Thyroid gland (tissue), 4 donors: ENCODE measurements at regions not wholly inside any gene's neighbourhood (a gene's known extent, or its start where the extent isn't known, plus 50 kb on each side); places are given as distances from the start of the nearest gene placed in this dataset.

ENCODE experiments used
- DNase-seq, 2 donors: peaks; one replicate each; pipeline ENCODE4 v3.0.0-alpha.2; 2019
- H3K27ac ChIP-seq, 3 donors: fragments of 200-600 bp; sonication (generic); 1 replicate in 2 of 3; 2 replicates in 1 of 3; pipeline ENCODE4 v1.5.1; 2016 to 2019; ENCODE audit warnings: mild to moderate bottlenecking in 1 of 3, moderate library complexity in 1 of 3
- H3K27me3 ChIP-seq: fragments of 200-600 bp; sonication (generic); one replicate; pipeline ENCODE4 v1.5.1; 2019
- H3K36me3 ChIP-seq, 2 donors: fragments of 200-600 bp; sonication (generic); one replicate each; pipeline ENCODE4 v1.5.1; 2016 to 2019
- H3K4me1 ChIP-seq, 2 donors: fragments of 200-600 bp; sonication (generic); one replicate each; pipeline ENCODE4 v1.5.1; 2017 to 2019
- H3K4me3 ChIP-seq, 3 donors: fragments of 200-600 bp; sonication (generic); replicated peaks in 1 of 3; 1 replicate in 2 of 3; 2 replicates in 1 of 3; pipeline ENCODE4 v1.5.1; 2016; ENCODE audit warnings: mild to moderate bottlenecking in 1 of 3
- H3K9me3 ChIP-seq: fragments of 200-600 bp; sonication (generic); one replicate; pipeline ENCODE4 v1.5.1; 2017
- CTCF ChIP-seq, 6 experiments: fragments of 200-600 bp in 3 of 6; fragments of 450-650 bp in 3 of 6; sonication (generic) in 3 of 6; IDR thresholded peaks; one replicate each; pipeline ENCODE4 v1.5.1; 2016 to 2019; ENCODE audit warnings: antibody characterized with exemption in 6 of 6, mild to moderate bottlenecking in 2 of 6, inconsistent platforms in 1 of 6, moderate library complexity in 1 of 6
- POLR2A ChIP-seq, 2 donors: fragments of 450-650 bp; IDR thresholded peaks; one replicate each; pipeline ENCODE4 v1.6.1; 2017; ENCODE audit warnings: antibody characterized with exemption in 2 of 2, mild to moderate bottlenecking in 2 of 2, moderate library complexity in 1 of 2
- WGBS, 2 donors: methylation state at CpG; one replicate each; pipeline ENCODE4 v1.1.5; 2017; 5-methylcytosine and 5-hydroxymethylcytosine counted together
- intact Hi-C: fragments of 100-400 bp; cut with DNase I; formaldehyde crosslinking; loops from one replicate; pipeline ENCODE4 v1.15.1; 2023

- Histone ChIP-seq H3K4me1 (no peaks in the 10 kb centered on the region), H3K27ac (no peak overlapping the region), H3K36me3 (no peaks in the 10 kb centered on the region), H3K4me3 (no peak overlapping the region), H3K9me3 (no peaks in the 10 kb centered on the region), H3K27me3 (no peaks in the 10 kb centered on the region)
- TF ChIP-seq CTCF (IDR thresholded peaks at IDR 0.05), result no peak
- TF ChIP-seq POLR2A (IDR thresholded peaks at IDR 0.05), result no peak
- intact Hi-C loops, result no loop called here
- 58 to 66% methylated on average over 2 of the region's 2 CpGs for WGBS, 2 donors
- DNase-seq, result no peak
These were observed 227.0 kb downstream of the ELAVL2 start for GRCh38 chr9:23598994-23599393.

GRCh38 chr9:23603311-23603710 lies 222.7 kb downstream of the ELAVL2 start:
- Histone ChIP-seq H3K4me1 (no peaks in the 10 kb centered on the region), H3K4me3 (no peak overlapping the region), H3K36me3 (no peaks in the 10 kb centered on the region), H3K27ac (no peak overlapping the region), H3K27me3 (no peaks in the 10 kb centered on the region), H3K9me3 (no peaks in the 10 kb centered on the region)
- 97% methylated on average over 7 of the region's 7 CpGs for WGBS, 2 donors
- TF ChIP-seq POLR2A (IDR thresholded peaks at IDR 0.05) (no peak), CTCF (IDR thresholded peaks at IDR 0.05) (no peak)
- intact Hi-C loops, result no loop called here
- DNase-seq, result no peak

GRCh38 chr9:23606107-23606506 lies 219.9 kb downstream of the ELAVL2 start:
- intact Hi-C loops, result no loop called here
- no peaks in the 10 kb centered on the region for H3K36me3 ChIP-seq
- TF ChIP-seq CTCF (IDR thresholded peaks at IDR 0.05) (no peak), POLR2A (IDR thresholded peaks at IDR 0.05) (no peak)
- H3K27ac ChIP-seq, result no peak overlapping the region
- H3K4me3 ChIP-seq, result no peak overlapping the region
- H3K27me3 ChIP-seq, result no peaks in the 10 kb centered on the region
- no peaks in the 10 kb centered on the region for H3K4me1 ChIP-seq
- no peak for DNase-seq
- H3K9me3 ChIP-seq, result no peaks in the 10 kb centered on the region
- WGBS, 2 donors, result 97 to 100% methylated on average over 1 of the region's 1 CpG

- no peaks in the 10 kb centered on the region for H3K36me3 ChIP-seq
- H3K27ac ChIP-seq, result no peak overlapping the region
- no peaks in the 10 kb centered on the region for H3K27me3 ChIP-seq
- H3K4me3 ChIP-seq, result no peak overlapping the region
- no peaks in the 10 kb centered on the region for H3K9me3 ChIP-seq
- WGBS, 2 donors, result 42 to 52% methylated on average over 3 of the region's 3 CpGs
- no peaks in the 10 kb centered on the region for H3K4me1 ChIP-seq
- TF ChIP-seq POLR2A (IDR thresholded peaks at IDR 0.05), result no peak
- no peak for TF ChIP-seq CTCF (IDR thresholded peaks at IDR 0.05)
- intact Hi-C loops, result no loop called here
- DNase-seq, result no peak
These were observed 217.6 kb downstream of the ELAVL2 start for GRCh38 chr9:23608456-23608855.

GRCh38 chr9:23611869-23612268 lies 214.2 kb downstream of the ELAVL2 start:
- DNase-seq, result no peak
- Histone ChIP-seq H3K36me3 (no peaks in the 10 kb centered on the region), H3K9me3 (no peaks in the 10 kb centered on the region), H3K4me1 (no peaks in the 10 kb centered on the region), H3K4me3 (no peak overlapping the region), H3K27ac (no peak overlapping the region), H3K27me3 (no peaks in the 10 kb centered on the region)
- 76 to 79% methylated on average over 3 of the region's 3 CpGs for WGBS, 2 donors
- TF ChIP-seq CTCF (IDR thresholded peaks at IDR 0.05) (no peak), POLR2A (IDR thresholded peaks at IDR 0.05) (no peak)
- intact Hi-C loops, result no loop called here
